GM18909 (cell line): ENCODE measurements at regions not wholly inside any gene's neighbourhood (a gene's known extent, or its start where the extent isn't known, plus 50 kb on each side); places are given as distances from the start of the nearest gene placed in this dataset.
"Not testable (repeated sequence)": the region's sequence is repeated elsewhere in the genome, so short reads cannot be mapped to it uniquely, and the experiment has no call there.

Source experiments
- ATAC-seq: cut with Tn5 transposase; IDR thresholded peaks from one replicate; pipeline ENCODE4 v1.9.1; 2021; ENCODE audit warnings: mild to moderate bottlenecking; ENCODE audit not compliant: unreplicated experiment, poor library complexity

GRCh38 chr20:48153523-48153922 lies 368.2 kb upstream of the SULF2 start:
- no peak for ATAC-seq

DNA sequence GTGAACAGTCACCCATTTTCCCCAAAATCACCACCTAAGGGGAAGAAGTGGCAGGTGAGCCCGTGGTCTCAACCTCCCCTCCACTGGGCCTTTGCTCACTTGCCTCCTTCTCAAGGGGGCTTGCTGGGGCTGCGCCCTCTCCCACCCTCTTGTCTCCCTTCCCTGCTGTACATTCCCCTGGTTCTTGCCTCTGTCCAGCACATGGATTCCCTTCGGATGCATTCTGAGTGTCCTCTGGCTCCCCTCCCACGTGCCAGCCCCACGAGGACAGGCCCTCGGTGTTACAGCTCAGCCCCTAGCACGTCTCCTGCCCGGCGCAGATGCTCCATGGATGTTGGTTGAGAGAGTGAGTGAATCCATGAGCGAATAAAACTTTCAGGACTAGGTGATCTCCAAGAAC lies 367.8 kb upstream of the SULF2 start:
- ATAC-seq: no peak

GRCh38 chr20:48150568-48150967 lies 365.3 kb upstream of the SULF2 start:
- no peak for ATAC-seq

GRCh38 chr20:48149902-48150301 lies 364.6 kb upstream of the SULF2 start:
- ATAC-seq: no peak

DNA sequence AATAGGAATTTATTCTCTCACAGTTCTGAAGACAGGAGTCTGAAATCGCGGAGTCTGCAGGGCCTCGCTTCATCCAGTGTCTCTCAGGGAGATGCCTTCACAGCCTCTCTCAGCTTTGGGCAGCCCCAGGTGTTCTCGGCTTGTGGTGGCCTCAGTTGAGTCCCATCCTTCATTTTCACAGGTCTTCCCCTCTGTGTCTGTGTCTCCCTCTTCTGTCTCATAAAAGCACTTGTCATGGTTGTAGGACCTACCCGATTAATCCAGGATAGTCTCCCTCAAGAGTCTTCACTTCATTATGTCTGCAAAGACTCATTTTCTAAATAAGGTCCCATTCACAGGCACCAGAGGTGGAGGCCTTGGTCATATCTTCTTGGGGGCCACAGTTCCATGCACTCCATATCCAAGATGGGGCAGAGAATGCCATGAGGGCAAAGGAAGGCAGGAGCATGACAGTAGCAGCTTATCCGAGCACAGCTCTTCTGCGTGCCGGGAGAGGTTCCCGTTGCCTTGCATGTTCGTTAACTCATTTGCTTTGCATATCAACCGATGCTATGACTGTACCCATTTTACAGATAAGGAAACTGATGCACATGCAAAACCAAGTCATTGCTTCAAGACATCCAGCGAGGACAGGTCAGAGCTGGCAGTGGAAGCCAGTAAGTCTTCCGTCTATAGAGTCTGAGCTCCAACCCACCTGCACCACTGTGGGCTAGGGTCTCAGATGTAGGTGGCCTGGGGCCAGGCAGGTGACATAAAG lies 363.8 kb upstream of the SULF2 start:
- no peak for ATAC-seq

DNA sequence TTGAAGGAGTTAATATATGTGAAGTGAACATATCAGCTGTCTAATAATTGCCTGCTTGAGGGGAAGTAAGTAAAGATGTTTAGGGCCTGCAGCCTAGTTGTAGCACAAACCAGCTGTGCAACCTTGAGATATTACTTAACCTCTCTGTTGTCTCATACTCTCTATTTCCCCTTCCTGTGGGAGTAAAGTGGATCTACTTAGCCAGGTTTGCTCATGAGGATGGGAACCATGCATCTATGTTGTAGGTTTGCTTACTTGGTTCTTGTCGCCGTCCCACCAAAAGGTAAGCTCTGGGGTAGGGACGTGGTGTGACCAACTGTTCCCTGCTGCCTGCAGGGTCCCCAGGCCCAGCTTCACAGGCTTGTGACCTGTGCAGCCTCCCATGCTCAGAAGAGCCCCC lies 362.7 kb upstream of the SULF2 start:
- ATAC-seq: no peak

- no peak for ATAC-seq
These were observed 362.0 kb upstream of the SULF2 start for GRCh38 chr20:48147311-48147710.

DNA sequence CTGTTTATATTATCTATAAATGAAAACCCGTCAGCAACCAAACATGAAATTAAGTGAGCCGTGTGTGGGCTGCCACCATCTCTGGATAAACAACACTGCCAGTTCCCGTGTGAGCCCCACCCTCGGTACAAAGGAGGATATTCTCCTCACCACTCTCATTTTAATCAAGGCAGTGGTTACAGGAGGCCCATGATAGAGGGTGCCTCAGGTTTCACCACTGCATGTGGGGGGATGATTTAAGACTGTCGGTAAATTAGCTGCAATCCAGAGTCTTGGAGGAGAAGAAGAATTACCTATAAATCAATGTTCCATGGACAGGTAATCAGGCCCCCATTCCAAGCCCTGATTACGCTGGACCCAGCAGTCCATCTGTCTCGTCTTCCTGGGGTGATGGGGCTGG lies 361.6 kb upstream of the SULF2 start:
- no peak for ATAC-seq

DNA sequence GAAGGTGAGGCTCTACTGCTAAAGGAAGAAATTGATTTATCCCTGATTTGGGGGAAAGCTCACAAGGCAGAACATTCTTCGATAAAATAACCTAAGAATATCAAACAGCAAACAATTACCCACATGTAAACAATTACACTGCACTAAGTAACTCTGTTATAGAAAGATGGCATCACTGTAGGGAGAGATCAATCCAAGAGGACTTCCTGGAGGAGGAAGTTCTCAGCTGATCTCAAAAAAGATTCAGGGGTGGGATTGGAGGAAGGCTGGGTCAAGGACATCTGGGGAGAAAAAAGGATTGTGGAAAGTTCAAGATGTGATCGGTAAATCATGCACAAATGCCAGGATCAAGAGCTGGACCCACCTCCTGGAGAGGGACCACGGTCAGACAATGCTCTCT lies 361.0 kb upstream of the SULF2 start:
- no peak for ATAC-seq

DNA sequence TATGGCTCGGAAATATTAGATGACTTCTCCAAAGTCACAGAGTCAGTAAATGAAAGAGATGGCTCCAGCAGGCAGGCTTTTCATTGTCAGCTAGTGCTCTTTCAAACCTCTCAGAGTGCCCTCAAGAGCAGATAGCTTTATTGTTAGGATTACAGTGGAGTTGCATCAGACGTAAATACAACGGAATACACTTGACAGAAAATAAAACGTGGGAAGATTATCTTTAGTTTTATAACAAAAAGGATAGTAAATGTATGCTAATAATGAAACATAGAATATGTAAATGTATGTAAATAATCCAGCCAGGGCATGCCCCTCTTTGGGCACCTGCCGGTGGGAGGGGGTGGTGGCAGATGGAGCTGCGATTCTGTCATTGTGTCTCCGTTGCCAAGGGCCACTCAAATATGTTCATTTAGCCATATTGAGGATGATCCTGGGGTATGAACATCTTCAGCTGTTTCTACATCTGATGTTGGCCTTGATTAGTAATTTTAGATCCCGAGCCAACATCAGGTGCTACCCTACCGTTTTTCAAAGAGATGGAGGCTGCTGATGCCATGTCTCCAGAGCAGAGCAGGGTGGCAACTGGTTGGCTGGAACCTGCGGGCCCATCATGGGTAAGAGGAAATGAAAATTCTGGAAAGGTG lies 358.3 kb upstream of the SULF2 start:
- ATAC-seq: no peak

GRCh38 chr20:48142516-48142773 lies 357.2 kb upstream of the SULF2 start:
- ATAC-seq: no peak

- no peak for ATAC-seq
These were observed 356.6 kb upstream of the SULF2 start for GRCh38 chr20:48141660-48142515.

- no peak for ATAC-seq
These were observed 354.2 kb upstream of the SULF2 start for GRCh38 chr20:48139262-48140041.

- ATAC-seq: no peak
These were observed 347.6 kb upstream of the SULF2 start for GRCh38 chr20:48132834-48133233.

DNA sequence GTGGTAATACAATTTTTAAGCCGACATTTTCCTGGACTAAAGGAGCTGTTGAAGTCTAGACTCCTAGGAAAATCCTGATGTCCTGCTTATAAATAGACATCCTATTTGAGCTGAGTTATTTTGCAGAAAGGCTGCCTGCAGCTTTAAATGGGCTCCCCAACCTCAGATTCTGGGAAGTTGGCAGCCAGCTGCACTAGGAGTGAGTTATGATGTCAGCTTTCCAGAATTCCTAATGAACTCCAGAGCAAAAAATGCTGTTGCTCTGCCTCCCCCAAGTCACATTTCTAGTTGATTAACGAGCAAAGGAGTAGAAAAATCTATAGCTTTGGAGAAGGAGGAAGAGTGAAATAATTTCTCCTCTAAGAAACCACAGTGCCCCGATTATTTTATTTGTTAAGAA lies 346.3 kb upstream of the SULF2 start:
- no peak for ATAC-seq

- ATAC-seq: no peak
These were observed 344.2 kb upstream of the SULF2 start for GRCh38 chr20:48129345-48129942.

DNA sequence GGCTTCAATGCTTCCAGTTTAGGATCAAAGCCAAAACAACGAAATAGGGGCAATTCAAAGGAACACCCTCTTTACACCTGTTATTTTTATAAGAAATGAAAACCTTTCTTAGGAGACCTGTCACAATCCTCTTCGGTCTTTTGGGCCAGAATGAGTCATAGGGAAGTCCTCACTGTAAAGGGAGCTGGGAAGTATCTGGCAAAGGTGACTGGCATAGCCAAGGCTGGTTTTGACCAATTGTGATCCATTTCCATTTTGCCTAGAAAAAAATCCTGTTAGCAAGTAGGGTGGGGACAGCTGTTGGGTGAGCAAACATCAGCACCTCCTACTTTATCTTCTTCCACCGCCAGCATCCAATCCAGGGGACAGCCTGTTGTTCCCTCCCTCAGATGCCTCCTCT lies 343.2 kb upstream of the SULF2 start:
- no peak for ATAC-seq

GRCh38 chr20:48127964-48128363 lies 342.7 kb upstream of the SULF2 start:
- not testable (repeated sequence) for ATAC-seq

DNA sequence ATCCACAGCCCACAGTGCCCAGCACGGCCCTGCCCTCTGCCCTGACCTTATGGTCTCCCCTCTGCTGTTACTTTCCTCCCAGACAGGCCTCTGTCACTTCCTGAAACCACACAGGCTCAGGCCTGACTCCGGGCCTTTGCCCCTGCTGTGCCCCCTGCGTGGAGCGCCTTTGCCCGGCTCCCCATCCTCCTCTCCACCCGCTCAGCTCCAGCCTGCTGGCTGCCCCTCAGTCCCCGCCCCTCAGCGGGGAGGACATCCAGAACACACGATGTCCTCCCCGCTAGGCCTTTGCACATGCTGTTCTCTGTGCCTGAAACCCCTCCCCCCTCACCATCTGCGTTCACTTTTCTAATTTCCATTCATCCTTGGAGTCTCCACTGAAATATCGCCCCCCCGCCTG lies 341.9 kb upstream of the SULF2 start:
- not testable (repeated sequence) for ATAC-seq

GRCh38 chr20:48126227-48126740 lies 341.0 kb upstream of the SULF2 start:
- no peak for ATAC-seq
